ENCODE measurements at regions not wholly inside any gene's neighbourhood (a gene's known extent, or its start where the extent isn't known, plus 50 kb on each side); places are given as distances from the start of the nearest gene placed in this dataset.

DNA sequence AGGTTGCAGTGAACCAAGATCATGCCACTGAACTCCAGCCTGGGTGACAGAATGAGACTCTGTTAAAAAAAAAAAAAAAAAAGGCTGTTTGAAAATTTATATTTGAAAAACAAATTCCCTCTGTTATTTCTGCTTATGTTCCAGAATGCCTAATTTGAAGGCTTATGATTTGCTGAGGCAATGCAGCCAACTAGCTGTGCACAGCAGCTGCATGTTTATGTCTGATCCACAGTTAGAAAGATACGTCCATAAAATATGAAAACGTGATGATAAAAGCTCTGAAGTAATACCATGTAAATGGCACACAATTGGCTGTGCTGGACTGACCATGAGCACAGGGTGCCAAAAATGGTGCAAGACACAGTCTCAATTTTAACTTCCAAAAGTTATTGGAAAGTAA is 453.2 kb downstream of the TUSC1 start:
- TF ChIP-seq EP300 (IDR thresholded peaks at IDR 0.05; ENCODE audit: borderline replicate concordance) (no peak), YY1 (IDR thresholded peaks at IDR 0.05; ENCODE audit: low read depth) (no peak), TCF12 (IDR thresholded peaks at IDR 0.05; ENCODE audit: low read depth) (no peak)
